Skeletal muscle satellite cell (primary cell): ENCODE measurements at regions not wholly inside any gene's neighbourhood (a gene's known extent, or its start where the extent isn't known, plus 50 kb on each side); places are given as distances from the start of the nearest gene placed in this dataset.

Experiments
- H3K27me3 ChIP-seq: 2 replicates; pipeline ENCODE4 v1.7.0; 2013; ENCODE audit warnings: low read length; ENCODE audit not compliant: control insufficient read depth, insufficient read depth
- H3K36me3 ChIP-seq: 2 replicates; pipeline ENCODE4 v1.7.0; 2013; ENCODE audit warnings: mild to moderate bottlenecking, control low read depth, low read length; ENCODE audit not compliant: insufficient read depth
- H3K4me1 ChIP-seq: 2 replicates; pipeline ENCODE4 v1.7.0; 2013; ENCODE audit warnings: low read length; ENCODE audit not compliant: control insufficient read depth, insufficient read depth
- H3K4me2 ChIP-seq: 2 replicates; pipeline ENCODE4 v1.7.0; 2013; ENCODE audit warnings: mild to moderate bottlenecking, low read length
- H3K4me3 ChIP-seq: 2 replicates; pipeline ENCODE4 v1.7.0; 2013; ENCODE audit warnings: low read length
- H3K9ac ChIP-seq: 2 replicates; pipeline ENCODE4 v1.7.0; 2013; ENCODE audit warnings: mild to moderate bottlenecking, low read depth, low read length, moderate library complexity
- H3K9me3 ChIP-seq: replicated peaks from 2 replicates; pipeline ENCODE4 v1.7.0; 2013; ENCODE audit warnings: mild to moderate bottlenecking, control low read depth, low read length

DNA sequence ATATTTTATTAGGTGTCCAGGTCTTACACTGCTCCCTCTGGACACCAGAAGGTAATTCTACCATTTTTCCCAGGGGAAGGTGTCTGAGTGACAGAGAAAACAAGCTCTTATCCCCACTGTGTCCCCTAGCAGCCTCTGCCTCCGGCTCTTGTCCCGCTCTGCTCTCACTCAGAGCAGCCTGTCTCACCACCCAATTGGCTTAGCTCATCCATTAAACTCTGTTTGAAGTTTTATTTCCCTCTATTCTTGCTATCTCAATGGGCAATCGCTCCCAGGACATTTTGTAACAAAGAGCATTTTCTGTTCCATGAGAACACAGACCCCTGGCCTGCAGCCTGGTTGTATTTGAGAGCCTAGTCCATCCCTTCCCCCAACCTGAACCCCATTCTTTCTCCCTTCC lies 90.6 kb upstream of the LDAH start:
- Histone ChIP-seq H3K9ac (no peak overlapping the region), H3K36me3 (no peaks in the 10 kb centered on the region), H3K9me3 (no peaks in the 10 kb centered on the region), H3K27me3 (no peaks in the 10 kb centered on the region), H3K4me3 (no peak overlapping the region), H3K4me2 (no peak overlapping the region), H3K4me1 (peaks cover 19% of the 10 kb centered on the region)

- Histone ChIP-seq H3K9ac (no peak overlapping the region), H3K27me3 (peaks cover 25% of the 10 kb centered on the region), H3K36me3 (no peaks in the 10 kb centered on the region), H3K9me3 (no peaks in the 10 kb centered on the region), H3K4me1 (no peaks in the 10 kb centered on the region), H3K4me2 (no peak overlapping the region), H3K4me3 (no peak overlapping the region)
Observed at GRCh38 chr2:20900052-20900636, 77.2 kb upstream of the LDAH start.

GRCh38 chr2:20897874-20898453 lies 75.1 kb upstream of the LDAH start:
- H3K27me3 ChIP-seq, result peaks cover 29% of the 10 kb centered on the region
- no peak overlapping the region for H3K9ac ChIP-seq
- H3K36me3 ChIP-seq, result no peaks in the 10 kb centered on the region
- H3K4me2 ChIP-seq, result no peak overlapping the region
- H3K4me1 ChIP-seq, result no peaks in the 10 kb centered on the region
- H3K4me3 ChIP-seq, result no peak overlapping the region
- H3K9me3 ChIP-seq, result no peaks in the 10 kb centered on the region

DNA sequence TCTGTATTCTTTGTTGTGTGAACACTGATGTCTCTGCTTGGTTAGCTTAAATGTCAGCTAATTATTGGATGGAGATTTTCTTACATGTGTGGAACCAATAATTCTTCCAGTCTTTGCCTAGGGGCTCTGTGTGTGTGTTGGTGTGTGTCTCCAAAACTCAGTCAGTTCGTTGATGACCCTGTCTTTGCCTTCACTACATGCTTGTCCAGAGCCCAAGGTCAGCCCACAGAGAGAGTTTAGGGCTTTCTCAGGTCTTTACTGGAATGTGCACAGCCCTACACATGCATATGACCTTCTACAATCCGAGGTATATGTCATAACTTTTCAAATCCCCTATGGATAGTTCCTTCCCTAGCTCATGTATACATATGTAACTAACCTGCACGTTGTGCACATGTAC lies 74.1 kb upstream of the LDAH start:
- no peak overlapping the region for H3K4me3 ChIP-seq
- no peak overlapping the region for H3K9ac ChIP-seq

DNA sequence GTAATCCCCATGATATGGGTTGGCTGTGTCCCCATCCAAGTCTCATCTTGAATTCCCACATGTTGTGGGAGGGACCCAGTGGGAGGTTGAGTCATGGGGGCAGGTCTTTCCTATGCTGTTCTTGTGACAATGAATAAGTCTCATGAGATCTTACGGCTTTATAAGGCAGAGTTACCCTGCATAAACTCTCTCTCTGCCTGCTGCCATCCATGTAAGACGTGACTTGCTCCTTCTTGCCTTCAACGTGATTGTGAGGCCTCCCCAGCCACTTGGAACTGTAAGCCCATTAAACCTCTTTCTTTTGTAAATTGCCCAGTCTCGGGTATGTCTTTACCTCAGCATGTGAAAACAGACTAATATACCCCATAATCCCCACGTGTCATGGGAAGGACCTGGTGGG lies 61.9 kb upstream of the LDAH start:
- H3K9me3 ChIP-seq, result no peaks in the 10 kb centered on the region
- H3K4me3 ChIP-seq, result no peak overlapping the region
- H3K36me3 ChIP-seq, result no peaks in the 10 kb centered on the region
- H3K27me3 ChIP-seq, result no peaks in the 10 kb centered on the region
- no peak overlapping the region for H3K9ac ChIP-seq
- H3K4me2 ChIP-seq, result no peak overlapping the region
- no peaks in the 10 kb centered on the region for H3K4me1 ChIP-seq

More for the DNA sequence above, 74.1 kb upstream of the LDAH start:
- no peak overlapping the region for H3K4me2 ChIP-seq
- no peaks in the 10 kb centered on the region for H3K4me1 ChIP-seq
- H3K36me3 ChIP-seq, result no peaks in the 10 kb centered on the region
- H3K27me3 ChIP-seq, result peaks cover 29% of the 10 kb centered on the region
- no peaks in the 10 kb centered on the region for H3K9me3 ChIP-seq

DNA sequence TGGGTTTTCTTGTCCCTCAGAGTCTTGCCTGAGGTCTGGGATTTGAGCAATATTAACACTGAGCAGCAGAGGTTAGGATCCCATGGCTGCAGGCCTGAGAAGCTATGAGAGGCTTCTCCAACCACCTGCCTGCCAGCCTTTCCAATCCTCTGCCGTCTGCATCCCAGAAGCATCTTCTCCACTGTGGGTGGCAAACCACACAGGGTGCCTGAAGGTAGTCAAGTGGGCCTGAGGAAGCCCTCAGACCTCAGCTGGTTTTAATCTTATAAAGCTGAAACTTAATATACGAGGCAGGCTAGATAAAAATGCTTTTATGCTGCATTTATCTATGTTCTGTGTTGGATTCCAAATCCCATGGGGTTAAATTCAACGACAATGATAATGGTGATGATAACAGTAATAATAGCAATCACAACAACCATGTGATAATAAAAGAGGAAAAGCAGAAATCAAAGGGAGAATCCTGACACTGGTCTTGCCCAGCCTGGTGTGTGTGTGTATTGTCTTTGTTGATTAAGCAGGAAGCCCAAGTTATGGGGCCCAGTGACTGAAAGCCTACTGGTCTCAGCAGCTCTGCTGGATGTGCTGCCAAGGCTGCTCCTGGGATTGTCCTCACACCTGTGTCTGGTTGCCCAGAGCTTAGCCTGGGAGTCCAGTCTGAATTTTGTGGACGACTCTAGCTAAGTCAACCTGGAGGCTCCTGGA lies 59.7 kb upstream of the LDAH start:
- no peaks in the 10 kb centered on the region for H3K4me1 ChIP-seq
- no peaks in the 10 kb centered on the region for H3K27me3 ChIP-seq
- no peak overlapping the region for H3K9ac ChIP-seq
- no peaks in the 10 kb centered on the region for H3K36me3 ChIP-seq
- H3K9me3 ChIP-seq, result no peaks in the 10 kb centered on the region
- no peak overlapping the region for H3K4me2 ChIP-seq
- H3K4me3 ChIP-seq, result no peak overlapping the region

- H3K4me2 ChIP-seq, result no peak overlapping the region
- no peaks in the 10 kb centered on the region for H3K27me3 ChIP-seq
- H3K4me1 ChIP-seq, result no peaks in the 10 kb centered on the region
- no peak overlapping the region for H3K4me3 ChIP-seq
- H3K9me3 ChIP-seq, result no peaks in the 10 kb centered on the region
- no peaks in the 10 kb centered on the region for H3K36me3 ChIP-seq
- H3K9ac ChIP-seq, result no peak overlapping the region
Observed at GRCh38 chr2:20880221-20880771, 57.4 kb upstream of the LDAH start.

- no peaks in the 10 kb centered on the region for H3K36me3 ChIP-seq
- no peaks in the 10 kb centered on the region for H3K4me1 ChIP-seq
- no peak overlapping the region for H3K4me2 ChIP-seq
- no peaks in the 10 kb centered on the region for H3K27me3 ChIP-seq
- no peak overlapping the region for H3K4me3 ChIP-seq
- no peaks in the 10 kb centered on the region for H3K9me3 ChIP-seq
- H3K9ac ChIP-seq, result no peak overlapping the region
Observed at GRCh38 chr2:20879221-20879620, 56.3 kb upstream of the LDAH start.

GRCh38 chr2:20877960-20878359 lies 55.1 kb upstream of the LDAH start:
- Histone ChIP-seq H3K9me3 (no peaks in the 10 kb centered on the region), H3K4me2 (no peak overlapping the region), H3K9ac (no peak overlapping the region), H3K4me1 (no peaks in the 10 kb centered on the region), H3K4me3 (no peak overlapping the region), H3K27me3 (no peaks in the 10 kb centered on the region), H3K36me3 (no peaks in the 10 kb centered on the region)
